DND-41 (cell line): ENCODE measurements at regions not wholly inside any gene's neighbourhood (a gene's known extent, or its start where the extent isn't known, plus 50 kb on each side); places are given as distances from the start of the nearest gene placed in this dataset.

Source experiments
- ATAC-seq: fragments of 200-7000 bp; cut with Tn5 transposase; 3 replicates; pipeline ENCODE4 v1.9.1; 2021; ENCODE audit warnings: low read depth; ENCODE audit not compliant: insufficient read depth
- DNase-seq: peaks from one replicate; pipeline ENCODE4 v3.0.0-alpha.2; 2020
- H2AFZ ChIP-seq: 2 replicates; pipeline ENCODE4 v1.6.0; 2012; ENCODE audit warnings: low read depth, low read length
- H3K27ac ChIP-seq: 2 replicates; pipeline ENCODE4 v1.5.1; 2012; ENCODE audit warnings: low read length, inconsistent platforms
- H3K27me3 ChIP-seq: fragments of 200-600 bp; sonication (generic); 2 replicates; pipeline ENCODE4 v1.6.0; 2012; ENCODE audit warnings: low read length, mild to moderate bottlenecking, inconsistent platforms; ENCODE audit not compliant: insufficient read depth, poor library complexity
- H3K36me3 ChIP-seq: 2 replicates; pipeline ENCODE4 v1.5.1; 2012; ENCODE audit warnings: low read length, inconsistent platforms; ENCODE audit not compliant: insufficient read depth
- H3K4me1 ChIP-seq: 2 replicates; pipeline ENCODE4 v1.5.1; 2012; ENCODE audit warnings: mild to moderate bottlenecking, low read length; ENCODE audit not compliant: insufficient read depth
- H3K4me2 ChIP-seq: 2 replicates; pipeline ENCODE4 v1.6.0; 2012; ENCODE audit warnings: mild to moderate bottlenecking, moderate library complexity, low read length, inconsistent platforms; ENCODE audit not compliant: insufficient read depth
- H3K4me3 ChIP-seq, 2 experiments: fragments of 200-600 bp in 1 of 2; shearing (Covaris generic) in 1 of 2; 2 replicates each; pipeline ENCODE4 v1.5.1; 2012 to 2016; ENCODE audit warnings: inconsistent platforms in 2 of 2, low read length in 2 of 2, mild to moderate bottlenecking in 2 of 2, low read depth in 1 of 2, moderate library complexity in 1 of 2
- H3K79me2 ChIP-seq: 2 replicates; pipeline ENCODE4 v1.6.0; 2012; ENCODE audit warnings: low read length, inconsistent platforms; ENCODE audit not compliant: insufficient read depth
- H3K9ac ChIP-seq: 2 replicates; pipeline ENCODE4 v1.6.0; 2012; ENCODE audit warnings: low read depth, mild to moderate bottlenecking, inconsistent platforms, low read length, moderate library complexity
- H3K9me3 ChIP-seq: 2 replicates; pipeline ENCODE4 v1.5.1; 2012; ENCODE audit warnings: low read length, moderate library complexity, mild to moderate bottlenecking, inconsistent platforms; ENCODE audit not compliant: insufficient read depth, severe bottlenecking
- H4K20me1 ChIP-seq: 2 replicates; pipeline ENCODE4 v1.6.0; 2012; ENCODE audit warnings: low read length; ENCODE audit not compliant: insufficient read depth
- EZH2 ChIP-seq: IDR thresholded peaks from 3 replicates; pipeline ENCODE4 v1.6.1; 2012; ENCODE audit warnings: borderline replicate concordance, low read depth, mild to moderate bottlenecking, moderate library complexity, low read length, inconsistent platforms; ENCODE audit not compliant: severe bottlenecking
- TF ChIP-seq, protein P1 (sequence below): IDR thresholded peaks from 2 replicates; pipeline ENCODE4 v1.5.1; 2012; ENCODE audit warnings: borderline replicate concordance, low read length, moderate library complexity, mild to moderate bottlenecking; ENCODE audit not compliant: poor library complexity, severe bottlenecking; ENCODE audit errors: extremely low read depth

DNA sequence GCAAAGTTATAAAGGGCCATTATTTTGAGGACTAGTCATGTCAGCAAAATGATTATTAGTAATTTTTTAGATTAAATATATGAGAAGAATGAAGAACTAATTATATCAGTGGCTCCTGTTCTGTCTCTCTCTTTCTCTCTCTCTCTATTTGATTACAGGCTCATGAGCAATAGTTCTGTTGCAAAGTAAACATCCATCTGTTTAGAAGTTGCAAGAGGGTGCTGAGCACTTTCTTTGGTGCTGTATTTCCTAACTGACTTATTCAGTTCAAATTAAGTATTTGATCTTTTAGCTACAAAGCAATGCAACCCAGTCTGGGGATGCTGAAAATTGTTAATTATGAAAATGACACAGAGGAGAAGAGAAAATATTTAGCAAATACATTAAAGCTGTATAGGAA lies 408.1 kb upstream of the UBE2E3 start:
- ATAC-seq (no peak), DNase-seq (no peak)
- H3K9ac ChIP-seq, result no peak overlapping the region
- no peak overlapping the region for H3K27ac ChIP-seq
- no peak overlapping the region for H3K4me2 ChIP-seq
- no peaks in the 10 kb centered on the region for H3K36me3 ChIP-seq
- H3K27me3 ChIP-seq, result peaks cover 5% of the 10 kb centered on the region
- H2AFZ ChIP-seq, result no peak overlapping the region
- H3K4me3 ChIP-seq, result no peak overlapping the region
- no peaks in the 10 kb centered on the region for H3K9me3 ChIP-seq
- H4K20me1 ChIP-seq, result no peaks in the 10 kb centered on the region
- TF ChIP-seq EZH2, result no peak
- TF ChIP-seq, protein P1, sequence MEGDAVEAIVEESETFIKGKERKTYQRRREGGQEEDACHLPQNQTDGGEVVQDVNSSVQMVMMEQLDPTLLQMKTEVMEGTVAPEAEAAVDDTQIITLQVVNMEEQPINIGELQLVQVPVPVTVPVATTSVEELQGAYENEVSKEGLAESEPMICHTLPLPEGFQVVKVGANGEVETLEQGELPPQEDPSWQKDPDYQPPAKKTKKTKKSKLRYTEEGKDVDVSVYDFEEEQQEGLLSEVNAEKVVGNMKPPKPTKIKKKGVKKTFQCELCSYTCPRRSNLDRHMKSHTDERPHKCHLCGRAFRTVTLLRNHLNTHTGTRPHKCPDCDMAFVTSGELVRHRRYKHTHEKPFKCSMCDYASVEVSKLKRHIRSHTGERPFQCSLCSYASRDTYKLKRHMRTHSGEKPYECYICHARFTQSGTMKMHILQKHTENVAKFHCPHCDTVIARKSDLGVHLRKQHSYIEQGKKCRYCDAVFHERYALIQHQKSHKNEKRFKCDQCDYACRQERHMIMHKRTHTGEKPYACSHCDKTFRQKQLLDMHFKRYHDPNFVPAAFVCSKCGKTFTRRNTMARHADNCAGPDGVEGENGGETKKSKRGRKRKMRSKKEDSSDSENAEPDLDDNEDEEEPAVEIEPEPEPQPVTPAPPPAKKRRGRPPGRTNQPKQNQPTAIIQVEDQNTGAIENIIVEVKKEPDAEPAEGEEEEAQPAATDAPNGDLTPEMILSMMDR, result no peak
- H3K79me2 ChIP-seq, result no peaks in the 10 kb centered on the region
- no peaks in the 10 kb centered on the region for H3K4me1 ChIP-seq

DNA sequence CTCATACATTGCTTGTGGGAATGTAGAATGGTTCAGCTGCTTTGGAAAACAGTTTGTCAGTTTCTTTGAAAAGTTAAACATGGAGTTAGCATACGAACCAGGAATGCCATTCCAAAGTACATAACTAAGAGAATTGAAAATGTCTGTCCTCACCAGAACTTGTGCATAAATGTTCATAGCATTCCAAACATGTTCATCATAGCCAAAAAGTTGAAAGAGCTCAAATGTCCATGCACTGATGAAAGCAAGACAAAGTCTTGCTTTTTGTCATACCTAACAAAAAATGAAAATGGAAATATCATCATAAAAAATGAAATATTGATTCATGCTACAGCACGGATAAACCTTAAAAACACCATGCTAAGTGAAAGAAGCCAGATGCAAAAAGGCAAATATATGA lies 408.8 kb upstream of the UBE2E3 start:
- Histone ChIP-seq H3K79me2 (no peaks in the 10 kb centered on the region), H3K27ac (no peak overlapping the region), H3K9ac (no peak overlapping the region), H3K4me3 (no peak overlapping the region), H3K4me1 (no peaks in the 10 kb centered on the region), H3K27me3 (peaks cover 5% of the 10 kb centered on the region), H3K4me2 (no peak overlapping the region), H4K20me1 (no peaks in the 10 kb centered on the region), H3K36me3 (no peaks in the 10 kb centered on the region), H2AFZ (no peak overlapping the region), H3K9me3 (no peaks in the 10 kb centered on the region)
- DNase-seq (no peak), ATAC-seq (no peak)
- no peak for TF ChIP-seq EZH2
- TF ChIP-seq, protein P1, result no peak

DNA sequence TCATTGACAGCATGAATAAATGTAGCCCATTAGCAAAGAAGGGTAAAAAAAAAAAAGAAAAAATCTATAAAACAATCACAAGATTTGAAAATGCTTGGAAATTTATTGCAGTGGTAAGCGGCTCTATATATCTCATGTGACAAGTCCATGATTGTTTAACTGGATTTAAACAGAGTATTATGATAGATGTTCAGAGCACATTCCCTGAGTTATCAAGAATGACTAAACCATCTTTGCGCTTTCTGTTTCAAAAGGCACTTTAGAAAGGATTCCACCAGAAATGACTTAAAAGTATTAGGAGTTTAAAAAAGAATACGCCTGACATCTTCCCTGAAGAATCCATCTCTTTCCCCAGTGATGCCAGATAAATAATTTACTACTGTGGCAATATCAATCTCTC lies 409.5 kb upstream of the UBE2E3 start:
- DNase-seq (no peak), ATAC-seq (no peak)
- Histone ChIP-seq H3K9ac (no peak overlapping the region), H3K79me2 (no peaks in the 10 kb centered on the region), H3K36me3 (no peaks in the 10 kb centered on the region), H3K9me3 (no peaks in the 10 kb centered on the region), H3K4me3 (no peak overlapping the region), H3K4me2 (no peak overlapping the region), H3K27me3 (peaks cover 5% of the 10 kb centered on the region), H2AFZ (no peak overlapping the region), H3K27ac (no peak overlapping the region), H4K20me1 (no peaks in the 10 kb centered on the region), H3K4me1 (no peaks in the 10 kb centered on the region)
- TF ChIP-seq EZH2, result no peak
- TF ChIP-seq, protein P1, result no peak

DNA sequence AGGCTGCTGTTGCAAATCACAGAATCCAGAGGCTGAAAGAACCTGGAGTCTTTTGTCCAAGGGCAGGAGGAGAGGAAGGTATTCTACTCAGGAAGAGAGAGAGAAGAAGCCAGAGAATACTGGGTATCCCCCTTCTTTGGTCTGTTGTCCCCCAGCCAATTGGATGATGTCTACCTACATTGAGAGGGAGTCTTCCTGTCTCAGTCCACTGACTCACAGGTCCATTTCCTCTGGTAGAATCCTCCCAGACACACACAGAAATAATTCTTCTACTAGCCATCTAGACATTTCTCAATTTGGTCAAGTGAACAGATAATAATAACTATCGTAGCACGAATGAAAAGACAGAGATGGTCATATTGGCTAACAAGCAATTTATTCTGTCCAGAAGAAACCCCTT lies 416.4 kb upstream of the UBE2E3 start:
- Histone ChIP-seq H3K9me3 (no peaks in the 10 kb centered on the region), H4K20me1 (no peaks in the 10 kb centered on the region), H3K36me3 (no peaks in the 10 kb centered on the region), H3K9ac (no peak overlapping the region), H3K79me2 (no peaks in the 10 kb centered on the region), H3K4me2 (no peak overlapping the region), H3K27ac (no peak overlapping the region), H3K4me1 (no peaks in the 10 kb centered on the region), H2AFZ (no peak overlapping the region), H3K4me3 (no peak overlapping the region), H3K27me3 (peaks cover 5% of the 10 kb centered on the region)
- no peak for ATAC-seq
- DNase-seq, result no peak
- TF ChIP-seq, protein P1, result no peak
- no peak for TF ChIP-seq EZH2
